ENCODE measurements at regions not wholly inside any gene's neighbourhood (a gene's known extent, or its start where the extent isn't known, plus 50 kb on each side); places are given as distances from the start of the nearest gene placed in this dataset.

- Histone ChIP-seq H3K36me3 (replicated peaks; ENCODE audit: control insufficient read depth, insufficient read depth, low read length) (no peaks in the 10 kb centered on the region), H3K27me3 (ENCODE audit: control insufficient read depth, insufficient read depth, low read length) (no peaks in the 10 kb centered on the region), H3K4me3 (ENCODE audit: insufficient read depth, low read depth, low read length) (no peak overlapping the region)
- no peak for DNase-seq
Observed at GRCh38 chr16:14350626-14351025, 279.4 kb downstream of the PARN start.

GRCh38 chr16:14350081-14350480, 279.0 kb downstream of the MRTFB start:
- no peak overlapping the region for H3K4me3 ChIP-seq (ENCODE audit: insufficient read depth, low read depth, low read length)
- DNase-seq = no peak

GRCh38 chr16:14347706-14348105, 276.6 kb downstream of the MRTFB start:
- no peak for DNase-seq
- H3K36me3 ChIP-seq (replicated peaks; ENCODE audit: control insufficient read depth, insufficient read depth, low read length) = no peaks in the 10 kb centered on the region
- H3K27me3 ChIP-seq (ENCODE audit: control insufficient read depth, insufficient read depth, low read length) = no peaks in the 10 kb centered on the region
- H3K4me3 ChIP-seq (ENCODE audit: insufficient read depth, low read depth, low read length) = no peak overlapping the region

More at GRCh38 chr16:14350081-14350480, 279.0 kb downstream of the MRTFB start:
- no peaks in the 10 kb centered on the region for H3K27me3 ChIP-seq (ENCODE audit: control insufficient read depth, insufficient read depth, low read length)
- H3K36me3 ChIP-seq (replicated peaks; ENCODE audit: control insufficient read depth, insufficient read depth, low read length) = no peaks in the 10 kb centered on the region

GRCh38 chr16:14346278-14347142, 275.4 kb downstream of the MRTFB start:
- Histone ChIP-seq H3K4me3 (ENCODE audit: insufficient read depth, low read depth, low read length) (no peak overlapping the region), H3K27me3 (ENCODE audit: control insufficient read depth, insufficient read depth, low read length) (no peaks in the 10 kb centered on the region), H3K36me3 (replicated peaks; ENCODE audit: control insufficient read depth, insufficient read depth, low read length) (no peaks in the 10 kb centered on the region)
- DNase-seq = no peak

GRCh38 chr16:14345512-14346115, 274.5 kb downstream of the MRTFB start:
- no peaks in the 10 kb centered on the region for H3K36me3 ChIP-seq (replicated peaks; ENCODE audit: control insufficient read depth, insufficient read depth, low read length)
- no peak for DNase-seq
- no peaks in the 10 kb centered on the region for H3K27me3 ChIP-seq (ENCODE audit: control insufficient read depth, insufficient read depth, low read length)
- no peak overlapping the region for H3K4me3 ChIP-seq (ENCODE audit: insufficient read depth, low read depth, low read length)

GRCh38 chr16:14344945-14345344, 273.8 kb downstream of the MRTFB start:
- no peak for DNase-seq
- Histone ChIP-seq H3K27me3 (ENCODE audit: control insufficient read depth, insufficient read depth, low read length) (no peaks in the 10 kb centered on the region), H3K36me3 (replicated peaks; ENCODE audit: control insufficient read depth, insufficient read depth, low read length) (no peaks in the 10 kb centered on the region), H3K4me3 (ENCODE audit: insufficient read depth, low read depth, low read length) (no peak overlapping the region)

GRCh38 chr16:14344292-14344691, 273.2 kb downstream of the MRTFB start:
- Histone ChIP-seq H3K36me3 (replicated peaks; ENCODE audit: control insufficient read depth, insufficient read depth, low read length) (no peaks in the 10 kb centered on the region), H3K27me3 (ENCODE audit: control insufficient read depth, insufficient read depth, low read length) (no peaks in the 10 kb centered on the region), H3K4me3 (ENCODE audit: insufficient read depth, low read depth, low read length) (no peak overlapping the region)
- DNase-seq = peak; percentile 57

GRCh38 chr16:14341324-14342225, 270.5 kb downstream of the MRTFB start:
- Histone ChIP-seq H3K36me3 (replicated peaks; ENCODE audit: control insufficient read depth, insufficient read depth, low read length) (no peaks in the 10 kb centered on the region), H3K27me3 (ENCODE audit: control insufficient read depth, insufficient read depth, low read length) (no peaks in the 10 kb centered on the region), H3K4me3 (ENCODE audit: insufficient read depth, low read depth, low read length) (no peak overlapping the region)
- no peak for DNase-seq

- Histone ChIP-seq H3K36me3 (replicated peaks; ENCODE audit: control insufficient read depth, insufficient read depth, low read length) (no peaks in the 10 kb centered on the region), H3K27me3 (ENCODE audit: control insufficient read depth, insufficient read depth, low read length) (no peaks in the 10 kb centered on the region), H3K4me3 (ENCODE audit: insufficient read depth, low read depth, low read length) (no peak overlapping the region)
- DNase-seq = no peak
Observed at GRCh38 chr16:14339694-14340093, 268.6 kb downstream of the MRTFB start.

GRCh38 chr16:14338969-14339368, 267.9 kb downstream of the MRTFB start:
- H3K27me3 ChIP-seq (ENCODE audit: control insufficient read depth, insufficient read depth, low read length) = no peaks in the 10 kb centered on the region
- H3K36me3 ChIP-seq (replicated peaks; ENCODE audit: control insufficient read depth, insufficient read depth, low read length) = no peaks in the 10 kb centered on the region
- H3K4me3 ChIP-seq (ENCODE audit: insufficient read depth, low read depth, low read length) = no peak overlapping the region
- no peak for DNase-seq

GRCh38 chr16:14338236-14338635, 267.1 kb downstream of the MRTFB start:
- DNase-seq = no peak
- Histone ChIP-seq H3K4me3 (ENCODE audit: insufficient read depth, low read depth, low read length) (no peak overlapping the region), H3K36me3 (replicated peaks; ENCODE audit: control insufficient read depth, insufficient read depth, low read length) (no peaks in the 10 kb centered on the region), H3K27me3 (ENCODE audit: control insufficient read depth, insufficient read depth, low read length) (no peaks in the 10 kb centered on the region)

GRCh38 chr16:14337303-14338191, 266.4 kb downstream of the MRTFB start:
- no peak for DNase-seq
- Histone ChIP-seq H3K4me3 (ENCODE audit: insufficient read depth, low read depth, low read length) (no peak overlapping the region), H3K36me3 (replicated peaks; ENCODE audit: control insufficient read depth, insufficient read depth, low read length) (no peaks in the 10 kb centered on the region), H3K27me3 (ENCODE audit: control insufficient read depth, insufficient read depth, low read length) (no peaks in the 10 kb centered on the region)

GRCh38 chr16:14335297-14335696, 264.2 kb downstream of the MRTFB start:
- Histone ChIP-seq H3K36me3 (replicated peaks; ENCODE audit: control insufficient read depth, insufficient read depth, low read length) (no peaks in the 10 kb centered on the region), H3K27me3 (ENCODE audit: control insufficient read depth, insufficient read depth, low read length) (no peaks in the 10 kb centered on the region), H3K4me3 (ENCODE audit: insufficient read depth, low read depth, low read length) (no peak overlapping the region)
- no peak for DNase-seq

Measured in H7 (cell line).